ENCODE measurements at regions not wholly inside any gene's neighbourhood (a gene's known extent, or its start where the extent isn't known, plus 50 kb on each side); places are given as distances from the start of the nearest gene placed in this dataset.

DNA sequence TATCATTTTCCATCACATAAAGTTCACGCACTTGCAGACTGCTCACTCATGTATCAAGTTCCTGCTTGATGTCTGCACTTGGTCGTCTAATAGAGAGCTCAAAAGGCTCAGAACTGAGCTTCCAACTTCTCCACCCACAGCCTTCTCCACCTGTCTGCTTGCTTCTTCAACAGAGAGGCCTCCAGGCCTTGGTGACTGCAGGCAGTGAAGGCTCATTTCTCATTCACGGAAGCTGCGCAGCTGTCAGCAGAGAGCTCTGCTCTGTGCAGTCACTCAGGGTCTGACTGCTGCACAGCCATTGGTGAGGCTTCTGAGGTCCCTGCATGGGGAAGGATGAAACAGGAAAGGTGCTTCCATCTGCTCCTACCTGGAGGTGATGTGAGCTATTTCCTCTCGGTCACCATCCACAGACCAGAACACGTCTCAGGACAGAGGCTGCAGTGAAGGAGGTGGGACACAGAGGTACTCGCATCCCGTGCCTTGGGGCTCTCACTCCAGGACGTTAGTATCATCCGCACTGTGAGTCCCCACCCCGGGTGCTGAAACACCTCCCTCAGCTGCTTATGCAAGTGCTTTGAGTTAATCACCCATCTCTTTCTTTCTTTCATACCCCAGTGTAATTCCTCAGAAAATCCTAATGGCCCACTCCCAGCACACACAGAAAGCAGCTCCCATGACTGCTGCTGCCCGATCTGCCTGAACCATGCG lies 126.2 kb downstream of the TMEM18 start:
- no peak for DNase-seq

- no peak for DNase-seq
Observed at GRCh38 chr2:545711-546650, 131.2 kb downstream of the TMEM18 start.

GRCh38 chr2:545228-545627 lies 132.0 kb downstream of the TMEM18 start:
- DNase-seq = no peak

DNA sequence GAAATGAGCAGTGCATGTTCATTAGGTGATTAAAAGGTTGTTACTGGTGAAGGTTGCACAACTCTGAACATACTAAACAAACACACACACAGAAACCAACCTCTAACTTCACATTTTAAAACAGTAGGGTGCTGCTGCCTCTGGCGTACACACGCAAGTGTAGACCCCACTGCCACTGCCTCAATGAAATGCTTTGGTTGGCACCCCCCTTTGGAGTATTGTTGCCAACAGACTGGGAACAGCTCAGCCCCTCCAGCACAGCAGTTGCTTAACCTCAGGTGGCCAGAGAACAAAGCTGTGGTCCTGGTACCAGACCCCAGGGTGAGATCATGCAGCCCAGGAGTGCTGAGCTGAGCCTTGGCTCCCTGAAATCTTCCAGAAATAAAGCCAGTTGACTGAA lies 138.6 kb downstream of the TMEM18 start:
- DNase-seq = no peak

DNA sequence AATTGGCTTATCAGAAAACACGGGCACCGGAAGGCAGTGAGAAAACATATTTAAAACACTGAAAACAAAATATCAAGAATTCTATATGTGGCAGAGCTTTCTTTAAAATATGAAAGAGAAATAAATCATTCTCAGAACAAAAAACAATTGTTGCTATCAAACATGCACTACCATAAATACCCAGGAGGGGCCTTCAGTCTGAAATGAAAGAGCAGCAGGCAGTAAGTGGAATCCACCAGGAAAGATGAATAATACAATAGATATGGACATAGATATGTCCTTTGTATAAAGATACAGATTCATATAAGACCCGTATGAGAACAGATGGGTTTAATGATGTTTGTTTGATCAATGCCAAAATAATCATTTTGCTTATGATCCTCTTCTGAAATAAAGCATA lies 142.0 kb downstream of the TMEM18 start:
- DNase-seq = peak in 1 of 2 experiments; percentile 12

DNA sequence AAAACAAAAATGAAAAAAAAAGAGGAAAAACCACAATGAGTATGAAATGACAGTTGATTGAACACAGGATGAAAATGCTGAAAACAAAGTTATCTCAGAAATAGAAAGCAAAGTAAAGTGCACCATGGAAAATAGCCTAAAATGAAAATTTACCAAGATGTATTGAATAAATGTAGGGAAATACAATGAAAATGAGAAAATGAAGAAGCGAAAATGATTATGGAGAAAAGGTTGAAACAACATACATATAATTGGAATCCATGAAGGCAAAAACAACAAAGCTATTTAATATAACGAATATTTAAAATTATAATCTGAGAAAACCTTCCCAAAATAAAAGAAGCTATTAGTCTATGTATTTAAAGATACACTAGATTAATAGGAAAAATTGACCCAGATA lies 147.4 kb downstream of the TMEM18 start:
- DNase-seq = no peak

GRCh38 chr2:529424-529823 lies 147.8 kb downstream of the TMEM18 start:
- peak; percentile 14 to 59 for DNase-seq

- no peak for DNase-seq
Observed at GRCh38 chr2:527581-527980, 149.6 kb downstream of the TMEM18 start.

GRCh38 chr2:526918-527317 lies 150.3 kb downstream of the TMEM18 start:
- no peak for DNase-seq

- DNase-seq = no peak
Observed at GRCh38 chr2:525611-526010, 151.6 kb downstream of the TMEM18 start.

- no peak for DNase-seq
Observed at GRCh38 chr2:525021-525420, 152.2 kb downstream of the TMEM18 start.

DNA sequence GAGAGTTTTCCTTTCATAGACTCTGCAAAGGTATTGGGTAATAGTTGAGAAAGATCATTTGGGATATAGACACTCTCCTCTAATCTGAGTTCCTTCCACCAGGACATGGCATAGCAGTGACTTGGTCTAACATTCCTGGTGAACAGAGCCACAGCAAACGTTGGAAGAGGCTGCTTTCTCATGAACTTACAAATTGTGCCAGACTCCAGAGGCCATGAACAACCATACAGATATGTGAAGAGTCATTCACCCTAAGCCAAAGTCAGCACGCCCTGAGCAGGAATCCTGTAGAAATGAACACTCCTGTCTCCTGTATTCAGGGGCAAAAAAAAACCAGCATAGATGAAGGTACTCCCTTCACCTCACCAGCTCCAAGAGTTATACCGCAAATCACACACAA lies 152.8 kb downstream of the TMEM18 start:
- DNase-seq = no peak

DNA sequence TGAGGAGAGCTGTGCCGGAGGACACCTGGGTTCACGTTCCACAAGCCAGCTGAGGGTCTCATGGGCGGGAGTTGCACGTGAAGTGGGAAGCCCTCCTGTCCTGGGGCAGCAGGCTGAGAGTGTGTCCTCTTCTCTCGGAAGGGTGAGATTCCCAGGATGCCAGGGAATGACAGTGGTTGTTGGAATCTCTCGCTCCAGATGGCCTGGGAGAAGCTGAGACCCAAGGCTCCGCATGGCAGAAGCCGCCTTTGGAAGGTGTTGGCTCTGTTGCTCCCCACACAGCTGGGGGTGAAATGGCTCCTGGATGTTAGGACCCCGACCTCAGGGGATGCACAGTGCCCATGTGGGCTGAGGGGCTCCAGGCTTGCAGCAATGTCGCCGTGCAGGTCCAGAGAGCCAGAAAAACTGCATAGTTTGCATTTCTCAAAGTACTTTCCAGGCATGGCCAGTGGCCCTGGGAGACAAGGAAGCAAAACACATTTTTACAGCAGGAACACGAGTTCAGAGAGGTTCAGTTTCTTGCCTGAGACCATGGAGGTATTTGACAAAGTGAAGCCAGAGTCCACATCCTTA lies 153.4 kb downstream of the TMEM18 start:
- DNase-seq = no peak

DNA sequence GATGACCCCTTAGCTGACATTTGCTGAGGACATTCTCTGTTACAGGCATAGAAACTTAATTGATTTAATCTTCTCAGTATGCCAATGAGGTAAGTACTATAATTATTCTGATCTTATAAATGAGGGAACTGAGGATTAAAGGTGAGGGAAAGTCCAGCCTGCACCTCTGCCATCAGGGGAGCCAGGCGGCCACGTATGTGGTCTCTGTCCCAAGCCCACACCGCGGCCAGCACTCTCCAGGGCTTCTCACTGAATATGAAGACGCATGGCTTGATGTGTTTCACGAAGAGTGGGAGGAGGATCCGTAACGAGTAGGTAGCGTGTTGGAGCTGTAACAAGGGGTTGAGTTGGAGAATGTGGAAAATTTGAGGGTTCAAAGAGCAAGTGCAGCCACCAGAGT lies 154.4 kb downstream of the TMEM18 start:
- no peak for DNase-seq

DNA sequence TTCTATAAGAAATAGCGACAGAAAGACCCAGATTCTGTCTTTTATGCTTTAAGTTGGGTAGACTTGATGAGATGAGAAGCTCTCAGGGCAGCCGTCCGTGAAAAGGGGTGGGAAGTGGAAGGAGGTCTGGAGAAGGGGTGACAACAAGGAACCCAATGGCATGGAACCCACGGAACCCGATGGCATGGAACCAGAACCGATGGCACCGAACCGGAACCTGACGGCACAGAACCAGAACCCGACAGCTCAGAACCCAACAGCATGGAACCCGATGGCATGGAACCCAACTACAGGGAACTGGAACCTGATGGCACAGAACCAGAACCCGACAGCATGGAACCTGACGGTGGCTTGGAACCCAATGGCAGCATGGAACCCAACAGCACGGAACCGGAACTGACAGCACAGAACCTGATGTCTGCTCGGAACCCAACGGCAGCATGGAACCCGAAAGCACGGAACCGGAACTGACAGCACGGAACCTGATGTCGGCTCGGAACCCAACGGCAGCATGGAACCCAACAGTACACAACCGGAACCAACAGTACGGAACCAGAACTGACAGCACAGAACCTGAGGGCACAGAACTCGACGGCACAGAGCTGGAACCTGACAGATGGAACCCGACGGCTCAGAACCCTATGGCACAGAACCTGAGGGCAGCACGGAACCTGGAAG lies 155.2 kb downstream of the TMEM18 start:
- no peak for DNase-seq

DNA sequence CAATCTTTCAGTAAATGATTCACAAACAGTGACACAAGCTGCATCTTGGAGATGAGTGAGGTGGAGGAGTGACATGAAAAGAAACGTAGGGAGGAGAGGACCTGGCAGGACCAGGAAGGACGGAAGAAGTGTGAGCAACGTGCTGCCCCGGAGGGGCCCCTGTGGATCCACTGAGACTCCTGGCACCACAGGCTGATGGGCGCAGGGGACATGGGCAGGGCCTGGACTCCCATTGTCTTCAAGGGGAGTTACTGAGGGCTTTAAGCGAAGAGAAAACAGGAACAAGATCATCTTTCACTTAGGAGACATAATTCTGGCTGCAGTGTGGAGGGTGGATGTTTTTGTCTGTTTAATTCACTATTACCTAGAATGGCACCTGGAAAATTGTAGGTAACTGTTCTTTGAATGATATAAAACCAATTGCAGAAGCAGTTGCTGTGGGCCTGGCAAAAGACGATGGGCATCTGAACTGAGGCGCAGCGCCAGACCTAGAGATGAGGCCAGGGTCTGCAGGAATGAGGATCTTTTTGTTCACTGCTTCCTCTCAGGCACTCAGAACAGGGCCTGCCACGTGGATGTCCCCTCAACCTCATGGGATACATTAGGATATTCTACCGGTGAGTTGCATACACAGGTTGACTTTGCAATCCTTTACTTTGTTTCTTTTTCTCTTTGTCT lies 156.4 kb downstream of the TMEM18 start:
- DNase-seq = no peak

DNA sequence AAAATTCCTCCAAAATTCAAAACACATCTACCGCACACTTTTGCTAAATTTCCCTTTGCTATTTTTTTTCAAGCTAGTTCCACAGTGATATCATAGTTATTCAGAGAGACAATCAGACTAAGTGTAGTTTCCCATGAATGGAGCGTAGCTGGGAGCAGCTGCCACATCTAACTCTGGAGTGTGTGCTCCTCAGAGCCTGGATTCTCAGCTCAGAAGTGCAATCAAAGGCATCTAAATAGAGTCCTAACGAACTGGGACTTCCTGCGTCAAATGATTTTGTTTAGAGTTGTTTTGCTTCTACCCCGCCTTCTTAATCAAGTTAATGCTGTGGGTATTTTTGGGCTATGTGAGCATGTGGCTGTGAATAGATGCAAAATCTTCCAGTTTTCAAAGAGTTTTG lies 160.3 kb downstream of the TMEM18 start:
- no peak for DNase-seq

GRCh38 chr2:516131-516530 lies 161.1 kb downstream of the TMEM18 start:
- DNase-seq = no peak

- DNase-seq = no peak
Observed at GRCh38 chr2:515441-516127, 161.6 kb downstream of the TMEM18 start.

- DNase-seq = no peak
Observed at GRCh38 chr2:513981-514706, 163.1 kb downstream of the TMEM18 start.

DNA sequence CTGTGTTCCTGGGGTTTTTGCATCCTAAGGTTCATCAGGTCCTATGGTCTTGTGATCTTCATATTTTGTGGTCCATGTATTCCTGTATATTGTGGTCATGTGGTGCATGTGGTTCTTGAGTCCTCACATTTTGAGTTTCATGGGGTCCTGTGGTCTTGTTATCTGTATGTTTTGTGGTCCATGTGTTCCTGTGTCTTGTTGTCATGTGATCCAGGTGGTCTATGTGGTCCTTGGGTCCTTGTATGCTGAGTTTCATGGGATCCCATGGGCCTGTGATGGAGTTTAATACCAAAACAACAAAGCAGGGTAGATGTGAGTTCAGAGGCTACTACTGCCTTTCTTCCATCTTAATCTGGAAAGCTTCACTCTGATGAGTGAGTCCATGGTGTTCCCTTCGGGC lies 166.4 kb downstream of the TMEM18 start:
- no peak for DNase-seq

All from SW 1271 (cell line).